ENCODE measurements at regions not wholly inside any gene's neighbourhood (a gene's known extent, or its start where the extent isn't known, plus 50 kb on each side); places are given as distances from the start of the nearest gene placed in this dataset.
"Not testable (repeated sequence)": the region's sequence is repeated elsewhere in the genome, so short reads cannot be mapped to it uniquely, and the experiment has no call there.

- Histone ChIP-seq H4K20me1 (ENCODE audit: insufficient read depth, poor library complexity, severe bottlenecking) (no peaks in the 10 kb centered on the region), H3K4me1 (ENCODE audit: insufficient read depth) (no peaks in the 10 kb centered on the region), H3K4me2 (no peak overlapping the region), H3K9me2 (replicated peaks; ENCODE audit: insufficient read depth) (no peaks in the 10 kb centered on the region), H3K79me2 (no peaks in the 10 kb centered on the region), H2AFZ (no peak overlapping the region), H3K36me3 (replicated peaks; ENCODE audit: insufficient read depth, low read depth) (no peaks in the 10 kb centered on the region), H3K9me3 (ENCODE audit: low read depth) (no peaks in the 10 kb centered on the region), H3K4me3 (no peak overlapping the region), H3K27me3 (no peaks in the 10 kb centered on the region), H3K27ac (no peak overlapping the region)
- TF ChIP-seq EZH2phosphoT487 (IDR thresholded peaks at IDR 0.05; ENCODE audit: low read depth, severe bottlenecking, unreplicated experiment) (no peak), CTCF (IDR thresholded peaks at IDR 0.05; ENCODE audit: poor library complexity) (no peak), EZH2 (IDR thresholded peaks at IDR 0.05; ENCODE audit: borderline replicate concordance) (no peak)
- WGBS (ENCODE audit: low lambda C conversion rate, missing lambda C conversion rate) = 41% methylated on average over 5 of the region's 5 CpGs
- peak; percentile 20 for DNase-seq (ENCODE audit: low spot score)
Measured at GRCh38 chr17:20721171-20721570, 141.6 kb downstream of the CDRT15L2 start.

- not testable (repeated sequence) for H3K9me2 ChIP-seq (replicated peaks; ENCODE audit: insufficient read depth); H2AFZ ChIP-seq; H3K4me1 ChIP-seq (ENCODE audit: insufficient read depth); H3K9me3 ChIP-seq (ENCODE audit: low read depth); H4K20me1 ChIP-seq (ENCODE audit: insufficient read depth, poor library complexity, severe bottlenecking); H3K79me2 ChIP-seq; H3K27me3 ChIP-seq; H3K4me2 ChIP-seq; H3K27ac ChIP-seq; H3K36me3 ChIP-seq (replicated peaks; ENCODE audit: insufficient read depth, low read depth); H3K4me3 ChIP-seq
- WGBS (ENCODE audit: low lambda C conversion rate, missing lambda C conversion rate) = 78% methylated on average over 1 of the region's 1 CpG
- peak; percentile 4 for DNase-seq (ENCODE audit: low spot score)
Measured at GRCh38 chr17:20724391-20724790, 144.9 kb downstream of the CDRT15L2 start.

GRCh38 chr17:20727201-20727600 is 147.7 kb downstream of the CDRT15L2 start:
- H3K36me3 ChIP-seq (replicated peaks; ENCODE audit: insufficient read depth, low read depth); H3K27ac ChIP-seq; H3K4me3 ChIP-seq; H3K9me3 ChIP-seq (ENCODE audit: low read depth); H4K20me1 ChIP-seq (ENCODE audit: insufficient read depth, poor library complexity, severe bottlenecking); DNase-seq (ENCODE audit: low spot score); H3K4me2 ChIP-seq; H2AFZ ChIP-seq; H3K27me3 ChIP-seq; H3K4me1 ChIP-seq (ENCODE audit: insufficient read depth); H3K9me2 ChIP-seq (replicated peaks; ENCODE audit: insufficient read depth); H3K79me2 ChIP-seq: not testable (repeated sequence)
- WGBS (ENCODE audit: low lambda C conversion rate, missing lambda C conversion rate) = 90% methylated on average over 7 of the region's 7 CpGs

GRCh38 chr17:20728181-20728580 is 148.7 kb downstream of the CDRT15L2 start:
- H2AFZ ChIP-seq = no peak overlapping the region
- no peak overlapping the region for H3K27ac ChIP-seq
- DNase-seq (ENCODE audit: low spot score) = no peak
- H3K27me3 ChIP-seq = no peaks in the 10 kb centered on the region
- H3K9me3 ChIP-seq (ENCODE audit: low read depth) = no peaks in the 10 kb centered on the region
- H3K4me3 ChIP-seq = no peak overlapping the region
- H3K9me2 ChIP-seq (replicated peaks; ENCODE audit: insufficient read depth) = no peaks in the 10 kb centered on the region
- H3K79me2 ChIP-seq = no peaks in the 10 kb centered on the region
- H4K20me1 ChIP-seq (ENCODE audit: insufficient read depth, poor library complexity, severe bottlenecking) = no peaks in the 10 kb centered on the region
- no peaks in the 10 kb centered on the region for H3K4me1 ChIP-seq (ENCODE audit: insufficient read depth)
- TF ChIP-seq EZH2phosphoT487 (IDR thresholded peaks at IDR 0.05; ENCODE audit: low read depth, severe bottlenecking, unreplicated experiment) = no peak
- TF ChIP-seq EZH2 (IDR thresholded peaks at IDR 0.05; ENCODE audit: borderline replicate concordance) = no peak
- no peak for TF ChIP-seq CTCF (IDR thresholded peaks at IDR 0.05; ENCODE audit: poor library complexity)
- 93% methylated on average over 1 of the region's 1 CpG for WGBS (ENCODE audit: low lambda C conversion rate, missing lambda C conversion rate)
- no peaks in the 10 kb centered on the region for H3K36me3 ChIP-seq (replicated peaks; ENCODE audit: insufficient read depth, low read depth)
- no peak overlapping the region for H3K4me2 ChIP-seq

- H3K79me2 ChIP-seq; H3K4me3 ChIP-seq; H3K4me2 ChIP-seq; H4K20me1 ChIP-seq (ENCODE audit: insufficient read depth, poor library complexity, severe bottlenecking); H3K4me1 ChIP-seq (ENCODE audit: insufficient read depth); H2AFZ ChIP-seq; H3K27ac ChIP-seq; H3K9me2 ChIP-seq (replicated peaks; ENCODE audit: insufficient read depth); H3K27me3 ChIP-seq; H3K9me3 ChIP-seq (ENCODE audit: low read depth); H3K36me3 ChIP-seq (replicated peaks; ENCODE audit: insufficient read depth, low read depth); DNase-seq (ENCODE audit: low spot score): not testable (repeated sequence)
- 90% methylated on average over 6 of the region's 6 CpGs for WGBS (ENCODE audit: low lambda C conversion rate, missing lambda C conversion rate)
Measured at GRCh38 chr17:20731131-20731530, 151.6 kb downstream of the CDRT15L2 start.

Measured in hepatocyte (in vitro differentiated cells).